K562 (cell line): ENCODE measurements at regions not wholly inside any gene's neighbourhood (a gene's known extent, or its start where the extent isn't known, plus 50 kb on each side); places are given as distances from the start of the nearest gene placed in this dataset.

Experiments
- ATAC-seq: fragments of 200-7000 bp; cut with Tn5 transposase; 3 replicates; pipeline ENCODE4 v1.9.1; 2020; ENCODE audit warnings: moderate library complexity
- BruUV-seq: library from RNA; stranded (reverse); fragments of 400-500 nt; replicated peaks from 2 replicates; lab custom pipeline; 2021; lab: Mats Ljungman, UMichigan
- CTCF ChIA-PET: fragments of 300-600 bp; formaldehyde crosslinking; extraction: SDS; loops from one replicate; lab custom pipeline; 2021; ENCODE audit warnings: low intra/inter-chr PET ratio; lab: Yijun Ruan, JAX
- POLR2A ChIA-PET: fragments of 300-600, 350-650 bp; sonication (Branson Sonifier 250); formaldehyde crosslinking; extraction: SDS; loops from one replicate; lab custom pipeline; 2021; ENCODE audit warnings: antibody characterized with exemption, inconsistent platforms; lab: Yijun Ruan, JAX
- DNase-seq, 4 experiments: peaks; one replicate each; pipeline versions ENCODE4 v3.0.0 to v3.0.0-alpha.2; 2011 to 2018; ENCODE audit warnings: low spot score in 3 of 4, mixed read lengths in 3 of 4; ENCODE audit errors: extremely low read depth in 1 of 4
- FAIRE-seq: peaks from 2 replicates; lab custom pipeline; 2011; peaks lifted over from hg19 to GRCh38; lab: Jason Lieb, UNC
- H2AFZ ChIP-seq: 2 replicates; pipeline ENCODE4 v1.6.0; 2011; ENCODE audit warnings: low read depth, low read length, control low read depth, inconsistent platforms
- H3K27ac ChIP-seq: fragments of 200-600 bp; 3 replicates; pipeline ENCODE4 v1.8.0; 2011; ENCODE audit warnings: low read depth, mild to moderate bottlenecking, control low read depth, inconsistent platforms, low read length, moderate library complexity, mixed read lengths; ENCODE audit errors: extremely low read depth
- H3K27me3 ChIP-seq, 2 experiments: fragments of 300-600 bp in 1 of 2; 2 replicates in 1 of 2; 3 replicates in 1 of 2; pipeline versions ENCODE4 v1.6.0 to v1.8.0; 2011; ENCODE audit warnings: inconsistent platforms in 2 of 2, low read length in 2 of 2, mild to moderate bottlenecking in 1 of 2, mixed read lengths in 1 of 2, moderate library complexity in 1 of 2; ENCODE audit not compliant: control insufficient read depth in 2 of 2, insufficient read depth in 2 of 2
- H3K36me3 ChIP-seq: fragments of 300-600 bp; 3 replicates; pipeline ENCODE4 v1.8.0; 2011; ENCODE audit warnings: mild to moderate bottlenecking, low read length, inconsistent platforms; ENCODE audit not compliant: control insufficient read depth, insufficient read depth
- H3K4me1 ChIP-seq, 2 experiments: fragments of 200-600 bp in 1 of 2; replicated peaks in 1 of 2; 2 replicates in 1 of 2; 3 replicates in 1 of 2; pipeline versions ENCODE4 v1.5.1 to v1.8.0; 2011; ENCODE audit warnings: inconsistent platforms in 2 of 2, low read length in 2 of 2, mild to moderate bottlenecking in 1 of 2, mixed read lengths in 1 of 2, moderate library complexity in 1 of 2; ENCODE audit not compliant: control insufficient read depth in 2 of 2, insufficient read depth in 2 of 2
- H3K4me2 ChIP-seq: 2 replicates; pipeline ENCODE4 v1.6.1; 2011; ENCODE audit warnings: low read length, control low read depth, inconsistent platforms, mixed read lengths; ENCODE audit not compliant: insufficient read depth
- H3K4me3 ChIP-seq: fragments of 200-600 bp; sonication (generic), shearing (Covaris generic); 2 replicates; pipeline ENCODE4 v1.5.1; 2016; ENCODE audit warnings: control low read depth, inconsistent platforms
- H3K79me2 ChIP-seq: fragments of 200-600 bp; 3 replicates; pipeline ENCODE4 v1.8.0; 2011; ENCODE audit warnings: low read length, inconsistent platforms; ENCODE audit not compliant: control insufficient read depth, insufficient read depth
- H3K9ac ChIP-seq, 2 experiments: 2 replicates each; pipeline versions ENCODE4 v1.6.0 to v1.6.1; 2011; ENCODE audit warnings: low read depth in 2 of 2, low read length in 2 of 2, control low read depth in 1 of 2, inconsistent platforms in 1 of 2, mild to moderate bottlenecking in 1 of 2, mixed read lengths in 1 of 2; ENCODE audit not compliant: insufficient read depth in 1 of 2
- H3K9me1 ChIP-seq: one replicate; pipeline ENCODE4 v1.6.0; 2011; ENCODE audit warnings: inconsistent platforms, mild to moderate bottlenecking, low read length, moderate library complexity; ENCODE audit not compliant: control insufficient read depth, insufficient read depth
- H3K9me3 ChIP-seq: replicated peaks from 2 replicates; pipeline ENCODE4 v1.5.1; 2011; ENCODE audit warnings: low read depth, low read length, inconsistent platforms; ENCODE audit not compliant: control insufficient read depth, insufficient read depth
- H4K20me1 ChIP-seq: replicated peaks from 2 replicates; pipeline ENCODE4 v1.6.1; 2011; ENCODE audit warnings: low read length, inconsistent platforms, mixed read lengths; ENCODE audit not compliant: control insufficient read depth, insufficient read depth
- C11orf30 ChIP-seq: fragments of 450-650 bp; IDR thresholded peaks from 2 replicates; pipeline ENCODE4 v1.6.1; 2016; ENCODE audit warnings: low read depth, mild to moderate bottlenecking
- IRF2 ChIP-seq: sonication (generic); formaldehyde crosslinking; IDR thresholded peaks from 2 replicates; pipeline ENCODE4 v1.8.1; 2022; ENCODE audit warnings: mild to moderate bottlenecking, missing genetic modification reagents
- NR3C1 ChIP-seq: sonication (generic); formaldehyde crosslinking; IDR thresholded peaks from 2 replicates; pipeline ENCODE4 v1.8.1; 2022; ENCODE audit warnings: missing genetic modification reagents
- RBM22 ChIP-seq: fragments of 200-400 bp; formaldehyde crosslinking; IDR thresholded peaks from 2 replicates; pipeline ENCODE4 v1.6.1; 2018; ENCODE audit warnings: low read length, low read depth; ENCODE audit not compliant: poor library complexity, severe bottlenecking
- RBM34 ChIP-seq: fragments of 200-400 bp; formaldehyde crosslinking; IDR thresholded peaks from 2 replicates; pipeline ENCODE4 v1.6.1; 2018; ENCODE audit warnings: low read length, borderline replicate concordance; ENCODE audit not compliant: insufficient read depth
- TEAD1 ChIP-seq, 2 experiments: fragments of 450-650 bp in 1 of 2; sonication (generic) in 1 of 2; formaldehyde crosslinking; IDR thresholded peaks; 2 replicates each; pipeline versions ENCODE4 v1.4.0 to v1.8.0; 2020 to 2022; ENCODE audit warnings: mild to moderate bottlenecking in 2 of 2, missing genetic modification reagents in 1 of 2
- ZFP36 ChIP-seq: fragments of 150-350 bp; IDR thresholded peaks from 2 replicates; pipeline ENCODE4 v1.6.1; 2018; ENCODE audit warnings: low read length, low read depth; ENCODE audit not compliant: partially characterized antibody
- ZNF212 ChIP-seq: fragments of 450-650 bp; formaldehyde crosslinking; IDR thresholded peaks from 2 replicates; pipeline ENCODE4 v1.4.0; 2020; ENCODE audit warnings: mild to moderate bottlenecking
- ZNF316 ChIP-seq: fragments of 450-650 bp; IDR thresholded peaks from 2 replicates; pipeline ENCODE4 v1.6.1; 2016
- WGBS: fragments of 100-300 bp; shearing (Covaris generic); methylation state at CpG from one replicate; pipeline ENCODE4 v1.1.6; 2016; ENCODE audit warnings: low coverage, mixed read lengths; ENCODE audit not compliant: insufficient coverage; ENCODE audit errors: missing lambda C conversion rate; 5-methylcytosine and 5-hydroxymethylcytosine counted together
- in situ Hi-C: fragments of 300-500 bp; cut with MboI; formaldehyde crosslinking; loops from 4 replicates; pipeline ENCODE4 v1.15.0; 2018; ENCODE audit warnings: inconsistent platforms, mixed read lengths
- intact Hi-C: fragments of 100-400 bp; cut with micrococcal nuclease; formaldehyde crosslinking; loops from 2 replicates; pipeline ENCODE4 v1.14.2; 2022
- TF ChIP-seq, protein P1 (sequence below): fragments of 450-650 bp; conservative IDR thresholded peaks from 2 replicates; pipeline ENCODE4 v1.6.1; 2016; ENCODE audit warnings: missing genetic modification characterization, low read depth, mild to moderate bottlenecking, control low read depth, missing compliant biosample characterization

DNA sequence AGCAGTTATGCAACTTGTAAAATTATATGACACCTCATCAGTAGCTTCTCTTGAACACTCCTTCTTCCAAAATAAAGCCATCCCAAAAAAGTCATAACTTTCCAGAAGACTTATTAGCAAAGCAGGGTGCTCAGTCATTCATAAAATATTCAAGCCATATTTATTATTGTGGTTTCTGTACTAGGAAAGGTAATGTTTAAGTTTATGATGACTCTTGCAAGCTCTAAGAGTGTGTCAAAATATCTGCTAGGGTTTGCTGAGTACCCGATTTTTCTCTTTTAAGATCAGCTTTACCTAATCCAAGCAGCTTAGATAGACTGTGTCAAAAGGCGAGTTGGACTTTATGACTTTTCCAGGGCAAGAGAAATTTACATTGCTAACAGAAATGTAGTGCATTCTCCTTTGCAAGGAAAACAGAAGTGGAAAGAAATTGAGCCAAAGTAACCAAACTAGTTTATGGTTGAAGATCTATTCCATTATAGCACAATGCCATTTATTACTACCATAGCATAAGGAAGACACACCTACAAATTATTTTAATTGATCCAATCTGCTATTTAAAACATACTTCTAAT lies 98.0 kb upstream of the SOX6 start (continued):
- TF ChIP-seq, protein P1, sequence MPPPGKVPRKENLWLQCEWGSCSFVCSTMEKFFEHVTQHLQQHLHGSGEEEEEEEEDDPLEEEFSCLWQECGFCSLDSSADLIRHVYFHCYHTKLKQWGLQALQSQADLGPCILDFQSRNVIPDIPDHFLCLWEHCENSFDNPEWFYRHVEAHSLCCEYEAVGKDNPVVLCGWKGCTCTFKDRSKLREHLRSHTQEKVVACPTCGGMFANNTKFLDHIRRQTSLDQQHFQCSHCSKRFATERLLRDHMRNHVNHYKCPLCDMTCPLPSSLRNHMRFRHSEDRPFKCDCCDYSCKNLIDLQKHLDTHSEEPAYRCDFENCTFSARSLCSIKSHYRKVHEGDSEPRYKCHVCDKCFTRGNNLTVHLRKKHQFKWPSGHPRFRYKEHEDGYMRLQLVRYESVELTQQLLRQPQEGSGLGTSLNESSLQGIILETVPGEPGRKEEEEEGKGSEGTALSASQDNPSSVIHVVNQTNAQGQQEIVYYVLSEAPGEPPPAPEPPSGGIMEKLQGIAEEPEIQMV (tag) = no peak
- TF ChIP-seq ZNF212 = no peak
- TF ChIP-seq ZFP36 = no peak

DNA sequence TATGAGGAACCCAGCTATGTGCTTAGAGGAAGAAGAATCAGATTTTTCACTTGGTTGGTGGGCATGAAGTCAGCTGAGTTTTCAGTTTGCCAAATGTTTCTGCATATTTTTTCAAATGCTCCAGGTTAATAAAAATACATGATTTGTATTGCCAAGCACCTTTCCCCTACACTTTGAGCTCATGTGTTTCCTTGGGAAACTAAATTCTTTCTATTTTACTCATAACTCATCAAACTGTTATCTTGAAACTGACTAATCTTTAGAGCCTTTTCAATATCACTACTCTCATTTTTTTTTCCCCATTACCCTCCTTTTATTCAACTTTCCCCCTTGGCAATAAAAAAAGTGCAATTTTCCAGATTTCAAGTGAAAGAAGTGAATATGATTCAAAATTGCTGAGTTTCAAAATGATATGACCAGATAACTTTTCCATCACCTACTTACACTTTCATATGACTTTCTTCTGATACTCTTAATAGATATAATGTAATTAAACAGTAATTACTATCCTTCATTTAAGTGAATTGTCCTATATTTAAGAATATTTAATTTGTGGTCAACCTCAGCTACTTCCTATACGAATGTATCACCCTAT lies 91.9 kb upstream of the SOX6 start:
- CTCF ChIA-PET = interaction anchor here (0.7 kb wide), 1 partner anchor 525 kb away, joined by 3 read pairs; no protein-coding TSS in a partner anchor
- no peak for DNase-seq
- intact Hi-C loops = loop anchor here (10.0 kb wide), 1 partner anchor 63 kb away; no protein-coding TSS in a partner anchor
- no peaks in the 10 kb centered on the region for H3K9me1 ChIP-seq
- no peaks in the 10 kb centered on the region for H3K27me3 ChIP-seq
- in situ Hi-C loops = no loop called here
- H3K4me3 ChIP-seq = no peak overlapping the region
- no peaks in the 10 kb centered on the region for H3K36me3 ChIP-seq
- H4K20me1 ChIP-seq = no peaks in the 10 kb centered on the region
- ATAC-seq = no peak
- POLR2A ChIA-PET = interaction anchor here (0.7 kb wide), 2 partner anchors 29 to 36 kb away, joined by 3 read pairs; no protein-coding TSS in a partner anchor
- no TSS peak for BruUV-seq
- no peak overlapping the region for H3K4me2 ChIP-seq
- no peak overlapping the region for H3K27ac ChIP-seq
- 25% methylated on average over 1 of the region's 1 CpG for WGBS
- H2AFZ ChIP-seq = no peak overlapping the region
- TF ChIP-seq IRF2 (CRISPR knock-in tag) (no peak), RBM34 (no peak), C11orf30 (peak; percentile 52), NR3C1 (no peak), ZNF316 (peak; percentile 65), TEAD1 (CRISPR knock-in tag; IDR thresholded peaks at IDR 0.05) (no peak), RBM22 (no peak)
- no peak overlapping the region for H3K9ac ChIP-seq
- no peaks in the 10 kb centered on the region for H3K4me1 ChIP-seq
- no peaks in the 10 kb centered on the region for H3K9me3 ChIP-seq
- H3K79me2 ChIP-seq = no peaks in the 10 kb centered on the region
- FAIRE-seq = no peak
